LNCaP clone FGC (cell line): ENCODE measurements at regions not wholly inside any gene's neighbourhood (a gene's known extent, or its start where the extent isn't known, plus 50 kb on each side); places are given as distances from the start of the nearest gene placed in this dataset.

ENCODE experiments used
- DNase-seq: peaks from one replicate; pipeline ENCODE4 v3.0.0-alpha.2; 2011; ENCODE audit warnings: low read depth
- H3K4me3 ChIP-seq: 2 replicates; pipeline ENCODE4 v1.5.1; 2011; ENCODE audit warnings: mild to moderate bottlenecking, low read depth, low read length, control low read depth
- TF ChIP-seq, protein P1 (sequence below): IDR thresholded peaks from 2 replicates; pipeline ENCODE4 v1.5.1; 2012; ENCODE audit warnings: mild to moderate bottlenecking; ENCODE audit not compliant: control insufficient read depth, insufficient read depth; ENCODE audit errors: extremely low read depth

DNA sequence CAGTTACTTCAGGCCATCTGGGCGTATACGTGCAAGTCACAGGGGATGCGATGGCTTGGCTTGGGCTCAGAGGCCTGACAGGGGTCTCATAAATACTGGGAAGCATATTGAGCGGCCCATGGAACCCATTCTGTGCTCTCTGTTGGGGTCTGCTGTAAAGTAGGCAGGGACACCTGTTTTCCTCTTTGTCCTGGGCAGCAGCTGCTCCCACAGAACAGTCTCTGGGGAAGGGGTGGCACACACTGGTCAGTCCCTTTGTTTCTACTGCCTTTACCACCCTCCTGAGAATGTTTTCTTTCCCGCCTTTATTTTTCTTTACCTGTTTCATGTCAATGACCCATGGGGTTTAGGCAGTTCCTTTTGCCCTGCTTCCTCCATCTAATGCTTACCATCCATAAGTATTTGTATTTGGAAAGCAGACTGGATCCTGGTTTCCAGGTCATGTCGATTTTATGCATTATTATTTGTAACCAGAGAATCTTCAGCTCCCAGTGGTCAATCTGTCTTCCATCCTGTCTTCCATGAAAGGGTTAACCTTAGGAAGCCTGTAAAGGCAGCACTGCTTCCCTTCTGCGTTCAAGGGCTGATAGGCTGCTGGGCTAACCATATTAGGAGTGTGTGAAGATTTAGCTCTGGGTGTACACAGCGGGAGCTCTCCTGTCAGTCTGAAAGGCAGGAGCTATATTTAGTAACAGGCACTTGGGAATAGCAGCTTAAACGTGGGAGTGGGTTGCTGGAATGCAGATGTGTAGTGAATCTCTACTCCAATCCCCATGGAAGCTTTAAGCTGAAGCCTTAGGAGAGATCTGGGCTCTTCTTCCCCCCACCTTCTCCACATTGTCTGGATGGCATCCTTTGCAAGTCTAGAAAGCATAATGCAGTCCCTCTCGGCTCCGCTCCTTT is 124.0 kb downstream of the DYRK2 start:
- DNase-seq, result no peak
- TF ChIP-seq, protein P1, sequence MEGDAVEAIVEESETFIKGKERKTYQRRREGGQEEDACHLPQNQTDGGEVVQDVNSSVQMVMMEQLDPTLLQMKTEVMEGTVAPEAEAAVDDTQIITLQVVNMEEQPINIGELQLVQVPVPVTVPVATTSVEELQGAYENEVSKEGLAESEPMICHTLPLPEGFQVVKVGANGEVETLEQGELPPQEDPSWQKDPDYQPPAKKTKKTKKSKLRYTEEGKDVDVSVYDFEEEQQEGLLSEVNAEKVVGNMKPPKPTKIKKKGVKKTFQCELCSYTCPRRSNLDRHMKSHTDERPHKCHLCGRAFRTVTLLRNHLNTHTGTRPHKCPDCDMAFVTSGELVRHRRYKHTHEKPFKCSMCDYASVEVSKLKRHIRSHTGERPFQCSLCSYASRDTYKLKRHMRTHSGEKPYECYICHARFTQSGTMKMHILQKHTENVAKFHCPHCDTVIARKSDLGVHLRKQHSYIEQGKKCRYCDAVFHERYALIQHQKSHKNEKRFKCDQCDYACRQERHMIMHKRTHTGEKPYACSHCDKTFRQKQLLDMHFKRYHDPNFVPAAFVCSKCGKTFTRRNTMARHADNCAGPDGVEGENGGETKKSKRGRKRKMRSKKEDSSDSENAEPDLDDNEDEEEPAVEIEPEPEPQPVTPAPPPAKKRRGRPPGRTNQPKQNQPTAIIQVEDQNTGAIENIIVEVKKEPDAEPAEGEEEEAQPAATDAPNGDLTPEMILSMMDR, result no peak
- H3K4me3 ChIP-seq, result no peak overlapping the region

DNA sequence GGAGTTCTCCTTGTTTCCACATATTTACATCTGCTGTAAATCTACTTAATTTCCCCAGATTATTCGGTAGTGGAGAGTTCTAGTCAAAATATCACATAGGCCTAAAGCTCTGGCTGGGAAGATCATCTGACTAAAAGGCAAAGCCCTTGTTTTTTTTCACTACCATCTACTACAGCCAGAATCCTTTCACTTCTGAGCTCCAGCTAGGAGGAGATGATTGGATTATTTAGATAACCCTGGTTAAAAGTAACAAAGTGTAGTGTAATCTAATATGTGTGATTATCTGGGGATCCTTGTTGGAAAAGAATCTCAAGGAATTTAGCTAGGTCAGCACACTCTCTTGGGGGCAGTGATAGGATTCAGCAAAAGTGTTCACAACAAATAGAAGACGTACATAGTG is 125.4 kb downstream of the DYRK2 start:
- TF ChIP-seq, protein P1, result no peak
- DNase-seq, result no peak
- no peak overlapping the region for H3K4me3 ChIP-seq

DNA sequence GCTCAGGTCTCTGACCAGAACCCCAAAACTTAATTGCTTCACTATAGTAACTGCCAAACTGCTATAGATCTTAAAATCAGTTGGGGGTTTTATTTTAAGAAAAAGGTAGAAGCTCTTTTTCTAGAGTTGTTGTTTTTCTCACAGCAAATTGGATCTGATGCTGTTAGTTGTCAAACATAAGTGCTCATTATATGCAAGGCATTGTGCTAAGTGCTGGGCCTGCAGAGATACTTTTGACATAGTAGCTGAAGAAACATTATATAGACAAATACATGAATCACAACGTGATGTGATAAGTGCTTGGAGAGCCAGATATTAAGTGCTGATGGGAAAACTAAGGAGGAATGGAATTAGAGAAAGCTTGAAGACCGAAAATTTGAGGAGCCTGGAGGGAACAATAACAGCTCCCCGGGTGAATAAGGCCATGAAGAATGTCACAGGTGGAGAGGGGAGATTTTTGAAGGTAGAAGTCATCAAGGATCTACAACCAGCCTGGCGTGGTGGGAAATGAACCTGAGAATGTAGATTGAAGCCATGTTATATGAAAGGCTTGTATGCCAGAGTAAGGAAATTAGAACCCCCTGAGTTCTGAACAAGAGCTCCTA is 126.5 kb downstream of the DYRK2 start:
- no peak for DNase-seq
- no peak overlapping the region for H3K4me3 ChIP-seq
- TF ChIP-seq, protein P1, result no peak

DNA sequence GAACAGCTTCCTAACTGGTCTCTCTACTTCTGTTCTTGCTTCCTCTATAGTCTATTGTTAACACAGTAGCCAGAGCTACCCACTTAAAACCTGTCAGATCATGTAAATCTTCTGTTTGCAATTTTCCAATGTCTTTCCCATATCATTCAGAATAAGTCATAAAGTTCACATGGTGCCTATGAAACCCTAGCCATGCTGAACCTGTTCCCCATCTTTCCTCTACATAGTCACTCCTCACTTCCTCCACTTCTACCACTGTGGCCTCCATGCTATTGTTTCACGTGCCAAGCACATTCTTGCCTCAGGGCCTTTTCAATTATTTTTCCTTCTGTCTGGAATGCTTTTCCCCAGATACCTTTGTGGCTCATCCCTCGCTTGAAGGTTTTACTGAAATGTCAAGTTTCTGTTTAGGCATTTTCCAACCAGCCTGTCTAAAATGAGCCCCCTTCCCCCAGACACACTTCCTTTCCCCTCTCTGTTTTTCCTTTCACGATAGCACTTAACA is 132.1 kb downstream of the DYRK2 start:
- TF ChIP-seq, protein P1, result no peak
- no peak overlapping the region for H3K4me3 ChIP-seq
- no peak for DNase-seq

DNA sequence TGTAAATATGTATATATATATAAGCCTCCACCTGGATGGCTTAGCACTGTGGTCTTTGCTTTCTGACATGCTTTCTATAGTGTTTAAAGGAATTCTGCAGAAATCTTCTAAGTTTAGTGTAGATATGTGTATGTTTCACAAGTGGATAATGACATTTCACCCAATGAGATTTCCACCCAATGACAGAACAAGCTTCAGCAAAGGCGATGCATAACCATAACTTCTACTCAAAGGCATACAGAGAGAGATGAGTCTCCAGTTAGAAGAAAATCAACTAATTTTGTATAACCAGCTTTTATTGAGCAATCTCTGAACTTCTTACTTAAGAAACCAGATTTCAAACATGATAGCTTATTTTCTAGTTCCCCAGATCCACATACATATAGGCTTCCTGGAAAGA is 134.0 kb downstream of the DYRK2 start:
- TF ChIP-seq, protein P1, result no peak
- no peak for DNase-seq
- H3K4me3 ChIP-seq, result no peak overlapping the region

DNA sequence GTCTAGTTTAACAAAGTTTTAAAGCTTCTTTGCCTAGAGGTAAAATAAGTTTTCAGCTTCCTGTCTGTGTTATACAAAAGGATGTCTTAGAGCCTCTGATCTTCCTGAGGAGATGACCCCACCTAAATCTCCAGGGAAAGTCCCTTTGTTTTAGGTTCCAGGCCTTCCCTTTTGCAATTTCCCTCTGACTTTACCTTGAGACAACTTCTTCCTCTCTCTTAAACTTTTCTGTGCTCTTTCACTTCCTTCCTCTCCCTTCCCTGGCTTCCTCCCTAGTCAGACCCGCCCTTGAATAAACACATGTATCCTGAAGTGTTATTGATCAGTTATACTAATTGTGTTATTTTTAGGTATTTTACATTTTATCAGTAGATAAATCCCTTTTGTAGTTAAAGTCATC is 134.8 kb downstream of the DYRK2 start:
- TF ChIP-seq, protein P1, result no peak
- no peak overlapping the region for H3K4me3 ChIP-seq
- no peak for DNase-seq
